ENCODE measurements at regions not wholly inside any gene's neighbourhood (a gene's known extent, or its start where the extent isn't known, plus 50 kb on each side); places are given as distances from the start of the nearest gene placed in this dataset.

DNA sequence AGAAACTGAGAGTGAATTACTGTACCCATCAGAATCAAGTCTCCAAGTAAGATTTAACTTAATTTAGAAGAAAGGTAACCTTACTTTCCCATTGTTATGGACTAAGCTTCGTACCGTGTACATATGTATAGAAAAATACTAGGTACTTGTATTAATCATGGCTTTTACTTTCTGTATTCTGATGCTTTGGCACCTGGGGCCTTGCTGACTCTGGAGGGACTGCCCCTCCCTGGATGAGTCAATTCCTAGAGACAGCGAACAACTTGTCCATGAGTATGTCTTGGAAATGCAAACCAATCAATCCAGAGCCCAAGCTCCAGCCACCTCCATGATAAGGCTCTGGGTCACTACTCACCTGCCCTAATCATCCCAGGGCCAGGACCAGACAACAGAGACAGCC lies 50.0 kb upstream of the DGKG start:
- DNase-seq (ENCODE audit: low spot score): peak; percentile 36

All from A172 (cell line).